GM12878 (cell line): ENCODE measurements at regions not wholly inside any gene's neighbourhood (a gene's known extent, or its start where the extent isn't known, plus 50 kb on each side); places are given as distances from the start of the nearest gene placed in this dataset.

Experiments used
- ATAC-seq: fragments of 200-7000 bp; cut with Tn5 transposase; 3 replicates; pipeline ENCODE4 v1.9.1; 2020; ENCODE audit warnings: mild to moderate bottlenecking, moderate library complexity
- BruUV-seq: library from RNA; stranded (reverse); fragments of 400-500 nt; replicated peaks from 2 replicates; lab custom pipeline; 2021; lab: Mats Ljungman, UMichigan
- CTCF ChIA-PET: fragments of 300-600 bp; sonication (Branson Sonifier 250); formaldehyde crosslinking; extraction: SDS; loops from one replicate; lab custom pipeline; 2021; ENCODE audit warnings: inconsistent platforms; lab: Yijun Ruan, JAX
- POLR2A ChIA-PET: fragments of 350-600 bp; formaldehyde crosslinking; extraction: SDS; loops from one replicate; lab custom pipeline; 2021; ENCODE audit warnings: inconsistent platforms; lab: Charles Lee
- RAD21 ChIA-PET: fragments of 300-600 bp; sonication (Branson Sonifier 250); formaldehyde crosslinking; loops from one replicate; lab custom pipeline; 2023; ENCODE audit warnings: antibody characterized with exemption; ENCODE audit not compliant: unreplicated experiment; lab: Charles Lee
- SMC1A ChIA-PET: fragments of 300-600 bp; sonication (Branson Sonifier 250); formaldehyde crosslinking; loops from one replicate; lab custom pipeline; 2023; ENCODE audit not compliant: unreplicated experiment, uncharacterized antibody; lab: Charles Lee
- DNase-seq: peaks from one replicate; pipeline ENCODE4 v3.0.0-alpha.2; 2011; ENCODE audit warnings: low read depth, low spot score
- FAIRE-seq: peaks from 3 replicates; lab custom pipeline; 2011; peaks lifted over from hg19 to GRCh38; lab: Jason Lieb, UNC
- H2AFZ ChIP-seq: 2 replicates; pipeline ENCODE4 v1.6.0; 2011; ENCODE audit warnings: low read depth, low read length, control low read depth; ENCODE audit not compliant: control insufficient read depth
- H3K27ac ChIP-seq: 2 replicates; pipeline ENCODE4 v1.5.1; 2011; ENCODE audit warnings: control low read depth; ENCODE audit not compliant: control insufficient read depth, insufficient read depth
- H3K27me3 ChIP-seq, 2 experiments: replicated peaks in 1 of 2; 2 replicates each; pipeline versions ENCODE4 v1.6.0 to v1.6.1; 2011; ENCODE audit warnings: low read length in 1 of 2; ENCODE audit not compliant: control insufficient read depth in 2 of 2, insufficient read depth in 2 of 2
- H3K36me3 ChIP-seq, 2 experiments: 2 replicates each; pipeline ENCODE4 v1.5.1; 2011; ENCODE audit warnings: low read length in 1 of 2; ENCODE audit not compliant: control insufficient read depth in 2 of 2, insufficient read depth in 2 of 2
- H3K4me1 ChIP-seq: 2 replicates; pipeline ENCODE4 v1.6.1; 2011; ENCODE audit warnings: mild to moderate bottlenecking, low read length, moderate library complexity, mixed read lengths; ENCODE audit not compliant: control insufficient read depth, insufficient read depth
- H3K4me2 ChIP-seq: 2 replicates; pipeline ENCODE4 v1.6.0; 2011; ENCODE audit warnings: control low read depth; ENCODE audit not compliant: control insufficient read depth, insufficient read depth
- H3K4me3 ChIP-seq: fragments of 200-600 bp; sonication (generic); 2 replicates; pipeline ENCODE4 v1.5.1; 2016
- H3K79me2 ChIP-seq: 2 replicates; pipeline ENCODE4 v1.6.0; 2011; ENCODE audit warnings: low read length; ENCODE audit not compliant: control insufficient read depth, insufficient read depth
- H3K9ac ChIP-seq: 2 replicates; pipeline ENCODE4 v1.8.0; 2011; ENCODE audit warnings: low read length, control low read depth, mixed read lengths; ENCODE audit not compliant: control insufficient read depth, insufficient read depth
- H3K9me3 ChIP-seq: replicated peaks from 3 replicates; pipeline ENCODE4 v1.5.1; 2011; ENCODE audit warnings: mild to moderate bottlenecking, low read length; ENCODE audit not compliant: control insufficient read depth, insufficient read depth
- H4K20me1 ChIP-seq: 2 replicates; pipeline ENCODE4 v1.6.0; 2011; ENCODE audit not compliant: control insufficient read depth, insufficient read depth
- ATF2 ChIP-seq: IDR thresholded peaks from 2 replicates; pipeline ENCODE4 v1.6.1; 2012; ENCODE audit warnings: low read length, inconsistent platforms
- BACH1 ChIP-seq: fragments of 450-650 bp; IDR thresholded peaks from 2 replicates; pipeline ENCODE4 v1.6.1; 2017; ENCODE audit warnings: mild to moderate bottlenecking, borderline replicate concordance
- CBX5 ChIP-seq: sonication (generic); IDR thresholded peaks from 2 replicates; pipeline ENCODE4 v1.6.1; 2016; ENCODE audit warnings: low read depth, moderate library complexity, mild to moderate bottlenecking, inconsistent platforms
- CHD4 ChIP-seq: fragments of 200-600 bp; sonication (generic); IDR thresholded peaks from 2 replicates; pipeline ENCODE4 v1.6.1; 2016; ENCODE audit warnings: mild to moderate bottlenecking
- EZH2 ChIP-seq: IDR thresholded peaks from 2 replicates; pipeline ENCODE4 v1.6.1; 2012; ENCODE audit warnings: low read depth, mild to moderate bottlenecking, control low read depth, inconsistent platforms, low read length, borderline replicate concordance; ENCODE audit not compliant: control insufficient read depth
- IRF3 ChIP-seq: fragments of 450-650 bp; IDR thresholded peaks from 2 replicates; pipeline ENCODE4 v1.6.1; 2014; ENCODE audit warnings: mild to moderate bottlenecking
- JUNB ChIP-seq: IDR thresholded peaks from 2 replicates; pipeline ENCODE4 v1.6.1; 2016; ENCODE audit warnings: antibody characterized with exemption, mild to moderate bottlenecking
- NR2C2 ChIP-seq: IDR thresholded peaks from 2 replicates; pipeline ENCODE4 v1.6.1; 2011; ENCODE audit warnings: borderline replicate concordance, low read depth; ENCODE audit not compliant: control insufficient read depth, insufficient read length
- POU2F2 ChIP-seq: IDR thresholded peaks from 3 replicates; pipeline ENCODE4 v1.6.1; 2011; ENCODE audit warnings: low read depth, mild to moderate bottlenecking, low read length, borderline replicate concordance
- SIN3A ChIP-seq: IDR thresholded peaks from 2 replicates; pipeline ENCODE4 v1.6.1; 2012; ENCODE audit warnings: low read depth, low read length, improper control_type of control experiment
- SIX5 ChIP-seq: IDR thresholded peaks from 2 replicates; pipeline ENCODE4 v1.6.1; 2011; ENCODE audit warnings: mild to moderate bottlenecking, low read depth, low read length, moderate library complexity; ENCODE audit not compliant: severe bottlenecking
- SUPT20H ChIP-seq: IDR thresholded peaks from 2 replicates; pipeline ENCODE4 v1.6.1; 2011; ENCODE audit warnings: low read depth, mild to moderate bottlenecking, low read length, moderate library complexity, borderline replicate concordance; ENCODE audit not compliant: control insufficient read depth
- TBL1XR1 ChIP-seq: IDR thresholded peaks from 2 replicates; pipeline ENCODE4 v1.6.1; 2012; ENCODE audit warnings: low read depth, low read length, improper control_type of control experiment
- TCF7 ChIP-seq: IDR thresholded peaks from 2 replicates; pipeline ENCODE4 v1.6.1; 2014; ENCODE audit warnings: antibody characterized with exemption, borderline replicate concordance
- ZNF274 ChIP-seq: IDR thresholded peaks from one replicate; pipeline ENCODE4 v1.8.0; 2011; ENCODE audit not compliant: insufficient read length, insufficient read depth
- WGBS: methylation state at CpG from one replicate; pipeline ENCODE4 v1.1.6; 2016; ENCODE audit warnings: low lambda C conversion rate; ENCODE audit not compliant: insufficient replicate concordance, insufficient coverage; ENCODE audit errors: missing lambda C conversion rate; 5-methylcytosine and 5-hydroxymethylcytosine counted together
- in situ Hi-C: fragments of 300-500 bp; cut with MboI; formaldehyde crosslinking; loops from 9 replicates; pipeline ENCODE4 v1.14.3; 2018; ENCODE audit warnings: mixed read lengths
- intact Hi-C: fragments of 100-400 bp; cut with micrococcal nuclease; formaldehyde crosslinking; loops from one replicate; pipeline ENCODE4 v1.14.2; 2022; ENCODE audit not compliant: unreplicated experiment
- TF ChIP-seq, protein P1 (sequence below), 3 experiments: IDR thresholded peaks in 2 of 3; conservative IDR thresholded peaks in 1 of 3; 2 replicates each; pipeline ENCODE4 v1.5.1; 2011; ENCODE audit warnings: low read depth in 3 of 3, low read length in 3 of 3, mild to moderate bottlenecking in 3 of 3, control low read depth in 2 of 3, moderate library complexity in 2 of 3, inconsistent platforms in 1 of 3, mixed read lengths in 1 of 3; ENCODE audit not compliant: control insufficient read depth in 2 of 3, insufficient read depth in 1 of 3; ENCODE audit errors: extremely low read depth in 1 of 3

DNA sequence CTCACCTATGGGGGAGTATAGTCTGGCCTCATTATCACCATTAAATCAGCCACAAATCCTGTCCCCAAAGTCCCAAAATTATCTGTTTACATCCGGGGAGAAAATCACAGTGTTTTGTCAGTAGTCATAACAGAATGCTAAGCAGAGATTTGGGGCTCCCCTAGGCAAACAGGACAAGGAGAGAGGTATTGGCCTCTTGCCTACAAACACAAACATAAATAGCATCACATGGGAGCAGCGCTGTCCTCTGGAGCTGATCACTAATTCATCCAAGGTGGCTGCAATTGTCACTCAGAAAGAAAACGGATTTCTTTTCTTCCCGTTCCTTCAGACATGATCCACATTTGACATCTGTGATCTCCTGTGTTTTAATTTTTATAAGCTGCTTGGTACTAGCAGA is 1028.1 kb downstream of the NTRK3 start:
- intact Hi-C loops (no loop called here), in situ Hi-C loops (no loop called here)
- TF ChIP-seq POU2F2: no peak
- no peak for TF ChIP-seq ATF2
- TF ChIP-seq SIX5: no peak
- no peak for TF ChIP-seq SIN3A
- no peak for TF ChIP-seq BACH1
- TF ChIP-seq NR2C2: no peak
- H3K4me1 ChIP-seq: no peaks in the 10 kb centered on the region
- ChIA-PET RAD21 (no interaction called here), SMC1A (no interaction called here), CTCF (interaction anchor here (0.6 kb wide), 1 partner anchor 872 kb away, joined by 3 read pairs; no protein-coding TSS in a partner anchor), POLR2A (no interaction called here)
- DNase-seq (no peak), ATAC-seq (no peak), FAIRE-seq (no peak)
- H3K27ac ChIP-seq: no peak overlapping the region
- no peak overlapping the region for H3K9ac ChIP-seq
- H3K36me3 ChIP-seq: no peaks in the 10 kb centered on the region
- H3K27me3 ChIP-seq: no peaks in the 10 kb centered on the region
- H3K4me3 ChIP-seq: no peak overlapping the region
- no peaks in the 10 kb centered on the region for H3K79me2 ChIP-seq
- H3K9me3 ChIP-seq: no peaks in the 10 kb centered on the region
- no peak overlapping the region for H2AFZ ChIP-seq
- H3K4me2 ChIP-seq: no peak overlapping the region
- BruUV-seq: no TSS peak
- H4K20me1 ChIP-seq: no peaks in the 10 kb centered on the region
- WGBS: 15% methylated on average over 4 of the region's 4 CpGs

DNA sequence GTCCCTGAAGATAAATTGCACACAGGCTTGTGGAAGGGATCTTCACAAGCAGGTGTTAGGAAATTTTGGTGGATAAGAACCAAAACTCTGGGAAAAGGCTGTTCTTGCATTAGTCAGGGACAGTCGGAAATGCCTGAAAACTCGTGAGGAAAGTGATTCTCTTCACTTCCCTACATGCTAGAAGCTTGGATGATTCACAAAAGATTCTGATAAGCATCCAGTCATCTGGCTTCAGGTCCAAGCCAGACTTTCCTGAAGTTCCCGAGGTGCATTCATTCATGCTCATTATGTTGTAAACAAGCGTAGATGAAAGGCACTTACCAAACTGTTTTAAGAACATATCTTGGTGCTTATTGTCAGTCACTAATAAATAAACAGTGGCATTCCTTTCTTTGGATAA is 1028.7 kb downstream of the NTRK3 start:
- in situ Hi-C loops: no loop called here
- H4K20me1 ChIP-seq: no peaks in the 10 kb centered on the region
- ChIA-PET RAD21 (no interaction called here), SMC1A (no interaction called here), POLR2A (no interaction called here), CTCF (no interaction called here)
- intact Hi-C loops: no loop called here
- FAIRE-seq (no peak), ATAC-seq (no peak), DNase-seq (no peak)
- H3K27me3 ChIP-seq: no peaks in the 10 kb centered on the region
- H2AFZ ChIP-seq: no peak overlapping the region
- no peaks in the 10 kb centered on the region for H3K36me3 ChIP-seq
- no peak overlapping the region for H3K4me2 ChIP-seq
- no peaks in the 10 kb centered on the region for H3K4me1 ChIP-seq
- WGBS: 11% methylated on average over 4 of the region's 4 CpGs
- H3K9me3 ChIP-seq: no peaks in the 10 kb centered on the region
- H3K9ac ChIP-seq: no peak overlapping the region
- H3K27ac ChIP-seq: no peak overlapping the region
- BruUV-seq: no TSS peak
- no peak overlapping the region for H3K4me3 ChIP-seq
- H3K79me2 ChIP-seq: no peaks in the 10 kb centered on the region
- no peak for TF ChIP-seq TCF7
- no peak for TF ChIP-seq SUPT20H
- no peak for TF ChIP-seq IRF3
- no peak for TF ChIP-seq CBX5
- no peak for TF ChIP-seq JUNB
- TF ChIP-seq ZNF274: no peak
- TF ChIP-seq TBL1XR1: no peak
- TF ChIP-seq, protein P1, sequence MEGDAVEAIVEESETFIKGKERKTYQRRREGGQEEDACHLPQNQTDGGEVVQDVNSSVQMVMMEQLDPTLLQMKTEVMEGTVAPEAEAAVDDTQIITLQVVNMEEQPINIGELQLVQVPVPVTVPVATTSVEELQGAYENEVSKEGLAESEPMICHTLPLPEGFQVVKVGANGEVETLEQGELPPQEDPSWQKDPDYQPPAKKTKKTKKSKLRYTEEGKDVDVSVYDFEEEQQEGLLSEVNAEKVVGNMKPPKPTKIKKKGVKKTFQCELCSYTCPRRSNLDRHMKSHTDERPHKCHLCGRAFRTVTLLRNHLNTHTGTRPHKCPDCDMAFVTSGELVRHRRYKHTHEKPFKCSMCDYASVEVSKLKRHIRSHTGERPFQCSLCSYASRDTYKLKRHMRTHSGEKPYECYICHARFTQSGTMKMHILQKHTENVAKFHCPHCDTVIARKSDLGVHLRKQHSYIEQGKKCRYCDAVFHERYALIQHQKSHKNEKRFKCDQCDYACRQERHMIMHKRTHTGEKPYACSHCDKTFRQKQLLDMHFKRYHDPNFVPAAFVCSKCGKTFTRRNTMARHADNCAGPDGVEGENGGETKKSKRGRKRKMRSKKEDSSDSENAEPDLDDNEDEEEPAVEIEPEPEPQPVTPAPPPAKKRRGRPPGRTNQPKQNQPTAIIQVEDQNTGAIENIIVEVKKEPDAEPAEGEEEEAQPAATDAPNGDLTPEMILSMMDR (IDR thresholded peaks at IDR 0.05 in 2 of 3, conservative IDR thresholded peaks at IDR 0.05 in 1 of 3; ENCODE audit: control insufficient read depth in 2 of 3, extremely low read depth in 1 of 3, insufficient read depth in 1 of 3, low read depth in 3 of 3, low read length in 3 of 3): no peak
- no peak for TF ChIP-seq EZH2
- no peak for TF ChIP-seq CHD4
